CD4-positive, CD25-positive, alpha-beta regulatory T cell (primary cell): ENCODE measurements at regions not wholly inside any gene's neighbourhood (a gene's known extent, or its start where the extent isn't known, plus 50 kb on each side); places are given as distances from the start of the nearest gene placed in this dataset.

Experiments
- ATAC-seq, 2 donors: fragments of 150-1000 bp; cut with Tn5 transposase; one replicate each; pipeline ENCODE4 v1.10.0; 2021; ENCODE audit warnings: low read depth in 2 of 2, moderate number of reproducible peaks in 2 of 2, moderate library complexity in 1 of 2
- DNase-seq, 3 donors: peaks; one replicate each; pipeline versions ENCODE4 v3.0.0 to v3.0.0-alpha.2; 2012 to 2022; ENCODE audit warnings: mixed read lengths in 1 of 3
- H3K27ac ChIP-seq: one replicate; pipeline ENCODE4 v1.7.0; 2013; ENCODE audit warnings: mild to moderate bottlenecking, low read length; ENCODE audit not compliant: insufficient read depth, poor library complexity, severe bottlenecking
- H3K27me3 ChIP-seq: one replicate; pipeline ENCODE4 v1.7.0; 2013; ENCODE audit warnings: low read length; ENCODE audit not compliant: control insufficient read depth, insufficient read depth
- H3K36me3 ChIP-seq: one replicate; pipeline ENCODE4 v1.7.0; 2013; ENCODE audit warnings: mild to moderate bottlenecking, low read length, moderate library complexity; ENCODE audit not compliant: control insufficient read depth, insufficient read depth
- H3K4me1 ChIP-seq: 2 replicates; pipeline ENCODE4 v1.7.0; 2013; ENCODE audit warnings: mild to moderate bottlenecking, low read length; ENCODE audit not compliant: insufficient read depth, control insufficient read depth, poor library complexity, severe bottlenecking
- H3K4me3 ChIP-seq: one replicate; pipeline ENCODE4 v1.7.0; 2013; ENCODE audit warnings: low read depth, mild to moderate bottlenecking, low read length, moderate library complexity
- H3K9me3 ChIP-seq, 2 experiments: 1 replicate in 1 of 2; 2 replicates in 1 of 2; pipeline ENCODE4 v1.7.0; 2013; ENCODE audit warnings: low read length in 2 of 2, mild to moderate bottlenecking in 1 of 2, moderate library complexity in 1 of 2; ENCODE audit not compliant: control insufficient read depth in 2 of 2
- H3K27ac Mint-ChIP-seq, 3 donors: one replicate each; pipeline ENCODE4 v1.8.0; 2020 to 2022; ENCODE audit warnings: mild to moderate bottlenecking in 3 of 3, mixed read lengths in 3 of 3, moderate library complexity in 2 of 3
- H3K27me3 Mint-ChIP-seq: one replicate; pipeline ENCODE4 v1.8.0; 2022; ENCODE audit warnings: mild to moderate bottlenecking, mixed read lengths
- H3K36me3 Mint-ChIP-seq: one replicate; pipeline ENCODE4 v1.8.0; 2020; ENCODE audit warnings: mixed read lengths
- H3K4me1 Mint-ChIP-seq, 4 donors: one replicate each; pipeline ENCODE4 v1.8.0; 2020 to 2022; ENCODE audit warnings: mixed read lengths in 4 of 4, mild to moderate bottlenecking in 1 of 4
- H3K4me3 Mint-ChIP-seq, 4 donors: one replicate each; pipeline ENCODE4 v1.8.0; 2020 to 2022; ENCODE audit warnings: mild to moderate bottlenecking in 4 of 4, mixed read lengths in 4 of 4, moderate library complexity in 3 of 4
- H3K9me3 Mint-ChIP-seq, 7 donors: one replicate each; pipeline ENCODE4 v1.8.0; 2020 to 2022; ENCODE audit warnings: mixed read lengths in 7 of 7, mild to moderate bottlenecking in 3 of 7, moderate library complexity in 2 of 7

GRCh38 chr10:128851726-128852125 is 615.3 kb upstream of the MGMT start:
- no peaks in the 10 kb centered on the region for H3K9me3 ChIP-seq

GRCh38 chr10:128852449-128852848 is 614.6 kb upstream of the MGMT start:
- H3K27ac Mint-ChIP-seq = no peak overlapping the region
- no peaks in the 10 kb centered on the region for H3K36me3 Mint-ChIP-seq
- no peaks in the 10 kb centered on the region for H3K4me1 ChIP-seq
- peaks cover 2% of the 10 kb centered on the region for H3K27me3 ChIP-seq
- H3K4me3 ChIP-seq = no peak overlapping the region
- no peak for DNase-seq
- H3K36me3 ChIP-seq = no peaks in the 10 kb centered on the region
- no peaks in the 10 kb centered on the region for H3K9me3 ChIP-seq
- H3K4me1 Mint-ChIP-seq = no peaks in the 10 kb centered on the region
- H3K27me3 Mint-ChIP-seq = peaks cover 4% of the 10 kb centered on the region
- no peak overlapping the region for H3K27ac ChIP-seq
- peaks cover 0 to 1% (median 0%) of the 10 kb centered on the region in 7 donors for H3K9me3 Mint-ChIP-seq
- no peak for ATAC-seq
- H3K4me3 Mint-ChIP-seq = no peak overlapping the region

More at GRCh38 chr10:128851726-128852125, 615.3 kb upstream of the MGMT start:
- no peak overlapping the region for H3K4me3 ChIP-seq
- no peaks in the 10 kb centered on the region for H3K4me1 Mint-ChIP-seq
- peaks cover 2% of the 10 kb centered on the region for H3K27me3 ChIP-seq
- H3K36me3 Mint-ChIP-seq = no peaks in the 10 kb centered on the region
- no peak overlapping the region for H3K27ac ChIP-seq
- no peak for DNase-seq
- no peaks in the 10 kb centered on the region for H3K4me1 ChIP-seq
- H3K27me3 Mint-ChIP-seq = peaks cover 4% of the 10 kb centered on the region
- ATAC-seq = no peak
- no peaks in the 10 kb centered on the region for H3K36me3 ChIP-seq
- H3K4me3 Mint-ChIP-seq = no peak overlapping the region
- H3K27ac Mint-ChIP-seq = no peak overlapping the region
- H3K9me3 Mint-ChIP-seq = peaks cover 0 to 1% (median 0%) of the 10 kb centered on the region in 7 donors

DNA sequence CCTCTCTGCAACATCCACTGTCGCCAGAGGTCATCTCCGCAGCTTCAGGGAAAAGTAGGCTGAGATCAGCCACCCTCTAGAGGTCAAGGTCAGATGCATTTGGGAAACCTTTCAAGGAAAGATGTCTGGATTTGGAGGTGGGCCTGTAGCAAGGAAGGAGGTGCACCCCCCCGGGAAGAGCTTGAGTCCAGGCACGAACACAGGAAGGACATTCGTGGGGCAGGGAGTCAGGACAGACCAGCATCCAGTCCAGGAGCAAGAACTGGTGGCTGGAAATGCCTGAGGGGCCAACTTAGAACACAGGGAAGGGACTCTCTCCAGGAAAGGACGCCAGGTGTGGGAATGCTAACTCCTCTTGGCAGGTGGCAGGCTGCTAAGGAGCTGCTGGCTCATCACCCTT is 614.1 kb upstream of the MGMT start:
- H3K27me3 Mint-ChIP-seq = peaks cover 4% of the 10 kb centered on the region
- Histone ChIP-seq H3K4me1 (no peaks in the 10 kb centered on the region), H3K36me3 (no peaks in the 10 kb centered on the region), H3K27me3 (peaks cover 1% of the 10 kb centered on the region), H3K4me3 (no peak overlapping the region), H3K27ac (no peak overlapping the region), H3K9me3 (no peaks in the 10 kb centered on the region)
- H3K4me3 Mint-ChIP-seq = no peak overlapping the region
- H3K27ac Mint-ChIP-seq = no peak overlapping the region
- H3K36me3 Mint-ChIP-seq = no peaks in the 10 kb centered on the region
- peaks cover 0 to 1% (median 0%) of the 10 kb centered on the region in 7 donors for H3K9me3 Mint-ChIP-seq
- ATAC-seq = no peak
- no peak for DNase-seq
- H3K4me1 Mint-ChIP-seq = no peaks in the 10 kb centered on the region

DNA sequence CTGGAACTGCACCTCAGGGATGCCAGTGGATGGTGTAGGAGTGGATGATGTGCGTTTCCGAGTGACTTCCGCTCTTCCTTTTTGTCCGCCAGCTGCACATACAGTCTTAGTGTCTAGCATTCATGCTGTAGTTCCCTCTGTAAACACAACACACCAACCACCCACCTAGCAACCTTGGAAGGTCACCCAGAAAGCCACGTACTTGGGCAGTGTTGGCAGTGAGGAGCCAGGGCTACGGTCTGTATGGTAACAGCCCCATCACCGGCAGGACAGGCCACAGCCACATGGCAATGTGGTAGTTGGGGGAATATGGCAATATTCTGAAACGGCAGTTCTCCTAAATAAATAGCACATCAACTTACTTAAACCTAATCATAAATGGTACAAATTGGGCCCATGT is 613.5 kb upstream of the MGMT start:
- Mint-ChIP-seq H3K36me3 (no peaks in the 10 kb centered on the region), H3K27ac (no peak overlapping the region), H3K4me3 (no peak overlapping the region), H3K27me3 (peaks cover 4% of the 10 kb centered on the region), H3K4me1 (no peaks in the 10 kb centered on the region), H3K9me3 (peaks cover 0 to 1% (median 0%) of the 10 kb centered on the region in 7 donors)
- H3K4me3 ChIP-seq = no peak overlapping the region
- no peaks in the 10 kb centered on the region for H3K27me3 ChIP-seq
- H3K27ac ChIP-seq = no peak overlapping the region
- DNase-seq = no peak
- ATAC-seq = no peak
- H3K36me3 ChIP-seq = no peaks in the 10 kb centered on the region
- no peaks in the 10 kb centered on the region for H3K9me3 ChIP-seq
- H3K4me1 ChIP-seq = no peaks in the 10 kb centered on the region

DNA sequence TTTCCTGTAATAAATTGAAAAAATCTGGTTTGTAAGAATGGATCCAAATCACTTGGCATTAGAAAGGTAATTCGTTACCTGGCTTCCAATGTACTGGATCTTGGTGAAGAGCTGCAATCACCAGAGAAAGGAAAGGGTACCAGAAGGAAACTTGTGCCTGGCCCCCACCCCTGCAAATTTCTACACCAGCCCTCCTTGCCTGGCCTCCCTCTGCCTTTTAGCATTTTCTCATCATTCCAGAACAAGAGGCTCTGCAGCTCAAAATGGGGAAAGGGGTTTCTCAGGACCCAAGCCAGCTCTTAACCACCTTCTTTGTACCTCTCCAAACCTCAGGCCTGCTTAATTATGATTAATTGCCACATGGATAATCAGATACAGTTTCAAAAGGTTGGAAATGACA is 612.8 kb upstream of the MGMT start:
- H3K4me1 Mint-ChIP-seq = no peaks in the 10 kb centered on the region
- no peak overlapping the region for H3K4me3 ChIP-seq

GRCh38 chr10:128854963-128855362 is 612.1 kb upstream of the MGMT start:
- Histone ChIP-seq H3K4me3 (no peak overlapping the region), H3K36me3 (no peaks in the 10 kb centered on the region), H3K4me1 (no peaks in the 10 kb centered on the region), H3K27ac (no peak overlapping the region), H3K9me3 (no peaks in the 10 kb centered on the region), H3K27me3 (no peaks in the 10 kb centered on the region)
- ATAC-seq (no peak), DNase-seq (no peak)
- Mint-ChIP-seq H3K27ac (no peak overlapping the region), H3K4me1 (no peaks in the 10 kb centered on the region), H3K36me3 (no peaks in the 10 kb centered on the region), H3K27me3 (no peaks in the 10 kb centered on the region), H3K4me3 (no peak overlapping the region), H3K9me3 (peaks cover 0 to 1% (median 0%) of the 10 kb centered on the region in 7 donors)

More for the DNA sequence above, 612.8 kb upstream of the MGMT start:
- peaks cover 0 to 1% (median 0%) of the 10 kb centered on the region in 7 donors for H3K9me3 Mint-ChIP-seq
- H3K27me3 Mint-ChIP-seq = peaks cover 4% of the 10 kb centered on the region
- H3K36me3 ChIP-seq = no peaks in the 10 kb centered on the region
- H3K27ac Mint-ChIP-seq = no peak overlapping the region
- H3K9me3 ChIP-seq = no peaks in the 10 kb centered on the region
- DNase-seq (no peak), ATAC-seq (no peak)
- no peaks in the 10 kb centered on the region for H3K36me3 Mint-ChIP-seq
- H3K4me3 Mint-ChIP-seq = no peak overlapping the region
- no peaks in the 10 kb centered on the region for H3K27me3 ChIP-seq
- no peak overlapping the region for H3K27ac ChIP-seq
- no peaks in the 10 kb centered on the region for H3K4me1 ChIP-seq

GRCh38 chr10:128855618-128856428 is 611.2 kb upstream of the MGMT start:
- DNase-seq (no peak), ATAC-seq (no peak)
- Histone ChIP-seq H3K4me3 (no peak overlapping the region), H3K4me1 (no peaks in the 10 kb centered on the region), H3K27me3 (no peaks in the 10 kb centered on the region), H3K27ac (no peak overlapping the region), H3K36me3 (no peaks in the 10 kb centered on the region), H3K9me3 (no peaks in the 10 kb centered on the region)
- H3K27me3 Mint-ChIP-seq = no peaks in the 10 kb centered on the region
- H3K36me3 Mint-ChIP-seq = no peaks in the 10 kb centered on the region
- no peak overlapping the region for H3K4me3 Mint-ChIP-seq
- no peaks in the 10 kb centered on the region for H3K4me1 Mint-ChIP-seq
- H3K27ac Mint-ChIP-seq = no peak overlapping the region
- peaks cover 0 to 3% (median 0%) of the 10 kb centered on the region in 7 donors for H3K9me3 Mint-ChIP-seq
